Neural progenitor cell (in vitro differentiated cells): ENCODE measurements at regions not wholly inside any gene's neighbourhood (a gene's known extent, or its start where the extent isn't known, plus 50 kb on each side); places are given as distances from the start of the nearest gene placed in this dataset.

Source experiments
- EZH2 ChIP-seq: fragments of 200-600 bp; sonication (generic); IDR thresholded peaks from 2 replicates; pipeline ENCODE4 v1.6.1; 2017; ENCODE audit warnings: antibody characterized with exemption, mild to moderate bottlenecking, moderate library complexity
- TF ChIP-seq, protein P1 (sequence below): fragments of 200-600 bp; sonication (generic); IDR thresholded peaks from 2 replicates; pipeline ENCODE4 v1.5.1; 2017; ENCODE audit warnings: antibody characterized with exemption, mild to moderate bottlenecking

DNA sequence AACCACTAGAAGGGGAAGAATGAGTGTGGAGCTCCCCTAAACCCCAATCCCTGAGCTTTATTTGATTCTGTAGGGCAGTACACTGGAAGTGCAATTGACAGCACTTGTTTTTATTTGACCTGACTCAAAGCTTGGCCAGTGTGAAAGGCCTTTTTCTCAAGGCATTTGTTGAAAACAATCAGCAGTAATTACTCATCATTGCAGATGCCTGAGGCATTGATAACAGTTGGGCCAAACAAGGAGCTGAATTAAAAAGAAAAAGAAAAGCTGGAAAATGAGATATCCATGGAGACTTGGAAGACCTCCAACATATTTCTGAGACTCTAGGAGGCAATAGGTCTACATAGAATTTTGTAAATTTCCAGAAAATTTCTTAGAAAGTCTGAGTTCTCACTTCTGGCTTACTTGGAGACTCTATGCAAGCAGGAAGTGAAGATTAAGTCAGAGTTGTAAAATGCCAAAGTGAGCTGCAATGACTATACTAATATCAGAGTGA, 200.8 kb upstream of the KCNJ16 start:
- TF ChIP-seq, protein P1, sequence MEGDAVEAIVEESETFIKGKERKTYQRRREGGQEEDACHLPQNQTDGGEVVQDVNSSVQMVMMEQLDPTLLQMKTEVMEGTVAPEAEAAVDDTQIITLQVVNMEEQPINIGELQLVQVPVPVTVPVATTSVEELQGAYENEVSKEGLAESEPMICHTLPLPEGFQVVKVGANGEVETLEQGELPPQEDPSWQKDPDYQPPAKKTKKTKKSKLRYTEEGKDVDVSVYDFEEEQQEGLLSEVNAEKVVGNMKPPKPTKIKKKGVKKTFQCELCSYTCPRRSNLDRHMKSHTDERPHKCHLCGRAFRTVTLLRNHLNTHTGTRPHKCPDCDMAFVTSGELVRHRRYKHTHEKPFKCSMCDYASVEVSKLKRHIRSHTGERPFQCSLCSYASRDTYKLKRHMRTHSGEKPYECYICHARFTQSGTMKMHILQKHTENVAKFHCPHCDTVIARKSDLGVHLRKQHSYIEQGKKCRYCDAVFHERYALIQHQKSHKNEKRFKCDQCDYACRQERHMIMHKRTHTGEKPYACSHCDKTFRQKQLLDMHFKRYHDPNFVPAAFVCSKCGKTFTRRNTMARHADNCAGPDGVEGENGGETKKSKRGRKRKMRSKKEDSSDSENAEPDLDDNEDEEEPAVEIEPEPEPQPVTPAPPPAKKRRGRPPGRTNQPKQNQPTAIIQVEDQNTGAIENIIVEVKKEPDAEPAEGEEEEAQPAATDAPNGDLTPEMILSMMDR, result no peak
- no peak for TF ChIP-seq EZH2
